CMK (cell line): ENCODE measurements at regions not wholly inside any gene's neighbourhood (a gene's known extent, or its start where the extent isn't known, plus 50 kb on each side); places are given as distances from the start of the nearest gene placed in this dataset.
"Not testable (repeated sequence)": the region's sequence is repeated elsewhere in the genome, so short reads cannot be mapped to it uniquely, and the experiment has no call there.

Experiments
- DNase-seq: peaks from one replicate; pipeline ENCODE4 v3.0.0-alpha.2; 2010; ENCODE audit warnings: low read depth

GRCh38 chr4:115454228-115454627, 340.8 kb upstream of the NDST4 start:
- no peak for DNase-seq

DNA sequence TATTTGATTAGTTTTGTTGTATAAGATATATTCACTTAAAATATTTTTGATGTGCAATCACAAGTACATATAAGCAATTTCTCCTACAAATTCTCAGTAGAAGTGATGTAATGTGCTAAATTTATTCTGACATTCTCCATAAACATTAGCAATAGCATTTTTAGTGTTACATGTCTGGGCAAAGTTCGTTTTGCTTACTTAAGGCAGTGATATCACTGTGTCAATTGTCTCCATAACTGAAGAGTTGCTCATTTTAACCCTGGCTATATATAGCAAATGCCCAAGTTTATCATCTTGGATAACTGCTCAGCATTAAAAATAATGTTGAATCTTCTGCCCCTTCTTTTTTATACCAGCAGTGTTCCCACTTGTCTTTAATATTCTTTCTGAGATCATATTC, 340.0 kb upstream of the NDST4 start:
- no peak for DNase-seq

DNA sequence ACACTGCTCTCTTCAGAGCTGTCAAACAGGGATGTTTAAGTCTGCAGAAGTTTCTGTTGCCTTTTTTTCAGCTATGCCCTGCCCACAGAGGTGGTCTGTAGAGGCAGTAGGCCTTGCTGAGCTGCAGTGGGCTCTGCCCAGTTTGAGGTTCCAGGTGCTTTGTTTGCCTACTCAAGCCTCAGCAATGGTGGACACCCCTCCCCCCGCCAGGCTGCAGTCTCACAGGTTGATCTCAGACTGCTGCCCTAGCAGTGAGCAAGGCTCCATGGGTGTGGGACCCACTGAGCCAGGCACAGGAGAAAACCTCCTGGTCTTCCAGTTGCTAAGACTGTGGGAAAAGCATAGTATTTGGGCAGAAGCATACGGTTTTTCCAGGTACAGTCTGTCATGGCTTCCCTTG, 338.8 kb upstream of the NDST4 start:
- not testable (repeated sequence) for DNase-seq

- DNase-seq, result no peak
These were observed 324.3 kb upstream of the NDST4 start for GRCh38 chr4:115437739-115438138.

- no peak for DNase-seq
These were observed 320.1 kb upstream of the NDST4 start for GRCh38 chr4:115433491-115433890.

- no peak for DNase-seq
These were observed 316.6 kb upstream of the NDST4 start for GRCh38 chr4:115430024-115430423.

- DNase-seq, result no peak
These were observed 315.0 kb upstream of the NDST4 start for GRCh38 chr4:115428455-115428854.

DNA sequence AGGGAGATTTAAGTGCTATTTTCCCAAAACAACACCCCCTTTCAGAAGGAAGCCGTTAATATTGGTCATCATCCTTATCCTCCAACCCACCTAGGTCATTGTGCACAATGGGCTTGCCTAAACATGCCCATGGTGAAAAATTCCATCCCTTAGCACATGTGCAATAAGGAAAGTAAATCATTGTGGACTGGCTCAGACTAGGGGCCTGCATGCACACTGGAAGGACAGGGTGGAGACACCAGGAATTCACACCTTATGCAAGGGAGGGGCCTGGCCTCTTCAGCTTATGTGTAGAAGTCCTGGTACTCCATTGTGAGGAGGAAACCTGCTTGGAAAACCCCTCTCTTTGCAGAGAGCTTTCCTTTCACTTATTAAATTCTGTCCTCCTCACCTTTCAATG, 311.4 kb upstream of the NDST4 start:
- DNase-seq, result no peak

GRCh38 chr4:115418635-115419396, 305.4 kb upstream of the NDST4 start:
- DNase-seq, result no peak

- no peak for DNase-seq
These were observed 282.6 kb upstream of the NDST4 start for GRCh38 chr4:115396034-115396433.

- no peak for DNase-seq
These were observed 263.4 kb upstream of the NDST4 start for GRCh38 chr4:115376866-115377265.

DNA sequence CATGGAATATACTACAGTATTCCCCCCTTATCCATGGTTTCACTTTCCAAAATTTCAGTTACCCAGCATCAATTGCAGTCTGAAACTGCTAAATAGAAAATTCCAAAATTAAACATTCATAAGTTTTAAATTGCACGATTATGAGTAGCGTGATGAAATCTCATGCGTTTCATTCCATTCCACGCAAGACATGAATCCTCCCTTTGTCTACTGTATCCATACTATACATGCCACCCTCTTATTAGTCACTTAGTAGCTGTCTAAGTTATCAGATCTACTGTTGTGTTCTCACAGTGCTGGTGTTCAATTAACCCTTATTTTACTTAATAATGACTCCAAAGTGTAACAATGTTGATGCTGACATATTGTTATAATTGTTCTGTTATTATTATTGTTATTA, 261.2 kb upstream of the NDST4 start:
- DNase-seq, result no peak

- DNase-seq, result no peak
These were observed 257.1 kb upstream of the NDST4 start for GRCh38 chr4:115370490-115370889.

- no peak for DNase-seq
These were observed 256.6 kb upstream of the NDST4 start for GRCh38 chr4:115370012-115370411.

- DNase-seq, result no peak
These were observed 253.0 kb upstream of the NDST4 start for GRCh38 chr4:115366390-115366789.

GRCh38 chr4:115365185-115365584, 251.8 kb upstream of the NDST4 start:
- DNase-seq, result no peak

- DNase-seq, result no peak
These were observed 248.4 kb upstream of the NDST4 start for GRCh38 chr4:115361781-115362180.

DNA sequence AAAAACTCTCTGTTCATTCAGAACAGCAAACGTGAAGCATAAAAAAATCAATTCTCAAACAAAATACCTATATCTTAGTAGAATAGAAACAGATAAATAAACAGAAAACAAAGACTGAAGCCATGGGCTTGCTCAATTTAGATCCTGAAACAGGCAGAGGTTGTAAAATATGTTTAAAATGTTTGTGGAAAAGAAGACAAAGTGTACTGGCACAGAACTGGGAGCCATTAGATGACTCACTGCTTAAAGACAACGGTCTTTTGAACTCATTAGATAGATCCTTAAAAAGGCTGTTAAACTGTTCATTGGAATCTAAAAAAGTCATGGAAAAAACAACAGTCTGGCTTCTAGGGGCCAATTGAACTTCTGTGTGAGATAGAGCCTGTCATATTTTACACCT, 247.0 kb upstream of the NDST4 start:
- no peak for DNase-seq

GRCh38 chr4:115357776-115358175, 244.4 kb upstream of the NDST4 start:
- DNase-seq, result no peak

DNA sequence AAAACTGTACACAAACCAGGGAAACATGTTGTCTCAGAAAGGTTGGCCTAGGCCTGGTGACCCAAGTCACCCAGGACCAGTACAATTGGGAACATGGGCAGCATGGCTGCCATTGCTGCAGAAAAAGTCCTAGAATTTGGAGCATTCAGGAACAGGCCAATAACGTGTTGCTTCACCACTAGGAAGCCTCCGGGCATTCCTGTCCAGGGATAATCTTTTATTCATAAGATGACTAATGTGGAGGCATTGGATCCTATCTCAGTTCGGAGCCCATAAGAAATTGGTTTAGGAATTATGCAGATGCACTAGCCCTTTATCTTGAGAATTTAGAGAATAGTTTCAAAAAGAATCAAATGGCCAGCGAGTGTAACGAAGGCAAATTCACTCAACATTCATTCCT, 242.8 kb upstream of the NDST4 start:
- DNase-seq, result no peak

- DNase-seq, result no peak
These were observed 241.9 kb upstream of the NDST4 start for GRCh38 chr4:115355329-115355728.

DNA sequence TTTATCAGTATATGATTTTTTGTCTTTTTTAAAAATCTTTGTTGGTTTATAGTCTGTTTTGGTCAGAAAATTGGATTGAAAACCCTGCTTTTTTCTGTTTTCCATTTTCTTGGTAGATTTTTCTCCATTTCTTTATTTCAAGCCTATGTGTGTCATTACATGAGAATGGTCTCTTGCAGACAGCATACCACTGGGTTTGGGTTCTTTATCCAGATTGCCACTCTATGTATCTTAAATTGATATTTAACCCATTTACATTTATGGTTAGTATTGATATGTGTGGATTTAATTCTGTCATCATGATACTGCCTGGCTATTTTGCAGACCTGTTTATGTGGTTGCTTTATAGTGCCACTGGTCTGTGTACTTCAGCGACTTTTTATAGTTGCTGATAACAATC, 239.9 kb upstream of the NDST4 start:
- DNase-seq, result no peak

- no peak for DNase-seq
These were observed 229.8 kb upstream of the NDST4 start for GRCh38 chr4:115343171-115343570.

DNA sequence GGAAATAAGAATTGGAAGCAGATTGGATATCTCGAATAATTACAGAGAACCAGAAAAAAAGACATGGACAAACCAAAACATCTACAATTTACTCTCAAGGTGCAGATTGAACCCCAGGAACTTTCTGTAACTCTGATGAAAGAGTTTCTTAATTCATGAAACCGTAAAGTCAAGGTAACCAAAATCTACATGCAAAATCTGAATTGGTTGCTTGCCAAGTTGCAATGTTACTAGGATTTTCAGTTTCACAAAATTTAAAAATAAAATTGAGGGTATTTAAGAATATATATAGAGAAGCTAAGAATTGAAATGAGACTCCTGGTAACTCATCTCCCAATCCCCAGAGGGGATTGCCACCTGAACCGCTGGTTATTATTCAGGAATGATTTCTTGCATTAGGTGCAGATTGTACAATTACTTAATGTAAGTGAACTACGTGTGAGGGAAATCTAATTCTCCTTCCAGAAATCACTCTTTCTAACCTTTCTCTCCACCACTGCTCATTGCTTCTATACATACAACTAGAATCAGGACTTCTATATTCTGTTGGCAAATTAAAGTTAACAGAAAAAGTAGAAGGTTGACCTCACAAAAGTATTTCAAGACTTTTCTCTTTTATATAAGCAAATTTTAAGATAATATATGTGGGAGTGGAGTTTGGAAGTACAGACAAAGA, 221.5 kb upstream of the NDST4 start:
- DNase-seq, result no peak
